Osteoblast (primary cell): ENCODE measurements at regions not wholly inside any gene's neighbourhood (a gene's known extent, or its start where the extent isn't known, plus 50 kb on each side); places are given as distances from the start of the nearest gene placed in this dataset.

ENCODE experiments used
- DNase-seq: peaks from one replicate; pipeline ENCODE4 v3.0.0; 2011; ENCODE audit warnings: low spot score, mixed read lengths; ENCODE audit not compliant: insufficient read length; ENCODE audit errors: missing footprints
- H2AFZ ChIP-seq: 2 replicates; pipeline ENCODE4 v1.6.0; 2011; ENCODE audit warnings: mild to moderate bottlenecking, low read length
- H3K27ac ChIP-seq: 2 replicates; pipeline ENCODE4 v1.5.1; 2011; ENCODE audit warnings: mild to moderate bottlenecking, low read depth, low read length, moderate library complexity
- H3K27me3 ChIP-seq: 2 replicates; pipeline ENCODE4 v1.6.0; 2012; ENCODE audit warnings: mild to moderate bottlenecking, control low read depth, inconsistent platforms, low read length, moderate library complexity; ENCODE audit not compliant: insufficient read depth
- H3K36me3 ChIP-seq: 2 replicates; pipeline ENCODE4 v1.5.1; 2011; ENCODE audit warnings: mild to moderate bottlenecking, low read length, control low read depth, moderate library complexity; ENCODE audit not compliant: insufficient read depth
- H3K4me1 ChIP-seq: 2 replicates; pipeline ENCODE4 v1.5.1; 2011; ENCODE audit warnings: mild to moderate bottlenecking, low read length, control low read depth, moderate library complexity; ENCODE audit not compliant: insufficient read depth
- H3K4me2 ChIP-seq: 2 replicates; pipeline ENCODE4 v1.6.0; 2011; ENCODE audit warnings: mild to moderate bottlenecking, low read length; ENCODE audit not compliant: insufficient read depth
- H3K4me3 ChIP-seq: fragments of 200-600 bp; sonication (generic); 3 replicates; pipeline ENCODE4 v1.5.1; 2012; ENCODE audit warnings: mild to moderate bottlenecking, low read length, inconsistent platforms; ENCODE audit not compliant: insufficient read depth
- H3K79me2 ChIP-seq: 2 replicates; pipeline ENCODE4 v1.6.0; 2012; ENCODE audit warnings: mild to moderate bottlenecking, low read length, control low read depth, inconsistent platforms; ENCODE audit not compliant: insufficient read depth
- H3K9me3 ChIP-seq: 2 replicates; pipeline ENCODE4 v1.5.1; 2011; ENCODE audit warnings: low read depth, low read length, control low read depth
- H4K20me1 ChIP-seq: 2 replicates; pipeline ENCODE4 v1.6.0; 2012; ENCODE audit warnings: mild to moderate bottlenecking, low read length, control low read depth; ENCODE audit not compliant: insufficient read depth
- TF ChIP-seq, protein P1 (sequence below): IDR thresholded peaks from 2 replicates; pipeline ENCODE4 v1.5.1; 2011; ENCODE audit warnings: mild to moderate bottlenecking, low read depth, low read length, moderate library complexity; ENCODE audit errors: extremely low read depth

- Histone ChIP-seq H3K79me2 (no peaks in the 10 kb centered on the region), H3K36me3 (no peaks in the 10 kb centered on the region), H3K4me3 (no peak overlapping the region), H4K20me1 (no peaks in the 10 kb centered on the region), H3K4me1 (peaks cover 22% of the 10 kb centered on the region), H3K4me2 (no peak overlapping the region), H3K27ac (no peak overlapping the region), H2AFZ (no peak overlapping the region), H3K9me3 (no peaks in the 10 kb centered on the region), H3K27me3 (no peaks in the 10 kb centered on the region)
- TF ChIP-seq, protein P1, sequence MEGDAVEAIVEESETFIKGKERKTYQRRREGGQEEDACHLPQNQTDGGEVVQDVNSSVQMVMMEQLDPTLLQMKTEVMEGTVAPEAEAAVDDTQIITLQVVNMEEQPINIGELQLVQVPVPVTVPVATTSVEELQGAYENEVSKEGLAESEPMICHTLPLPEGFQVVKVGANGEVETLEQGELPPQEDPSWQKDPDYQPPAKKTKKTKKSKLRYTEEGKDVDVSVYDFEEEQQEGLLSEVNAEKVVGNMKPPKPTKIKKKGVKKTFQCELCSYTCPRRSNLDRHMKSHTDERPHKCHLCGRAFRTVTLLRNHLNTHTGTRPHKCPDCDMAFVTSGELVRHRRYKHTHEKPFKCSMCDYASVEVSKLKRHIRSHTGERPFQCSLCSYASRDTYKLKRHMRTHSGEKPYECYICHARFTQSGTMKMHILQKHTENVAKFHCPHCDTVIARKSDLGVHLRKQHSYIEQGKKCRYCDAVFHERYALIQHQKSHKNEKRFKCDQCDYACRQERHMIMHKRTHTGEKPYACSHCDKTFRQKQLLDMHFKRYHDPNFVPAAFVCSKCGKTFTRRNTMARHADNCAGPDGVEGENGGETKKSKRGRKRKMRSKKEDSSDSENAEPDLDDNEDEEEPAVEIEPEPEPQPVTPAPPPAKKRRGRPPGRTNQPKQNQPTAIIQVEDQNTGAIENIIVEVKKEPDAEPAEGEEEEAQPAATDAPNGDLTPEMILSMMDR: no peak
- no peak for DNase-seq
Observed at GRCh38 chr17:31691251-31691905, 167.7 kb downstream of the COPRS start.

- no peak for DNase-seq
- Histone ChIP-seq H4K20me1 (no peaks in the 10 kb centered on the region), H3K79me2 (no peaks in the 10 kb centered on the region), H2AFZ (no peak overlapping the region), H3K36me3 (no peaks in the 10 kb centered on the region), H3K4me3 (no peak overlapping the region), H3K27me3 (no peaks in the 10 kb centered on the region), H3K9me3 (no peaks in the 10 kb centered on the region), H3K27ac (no peak overlapping the region), H3K4me1 (peaks cover 10% of the 10 kb centered on the region), H3K4me2 (no peak overlapping the region)
- TF ChIP-seq, protein P1: no peak
Observed at GRCh38 chr17:31690151-31690551, 168.9 kb downstream of the COPRS start.

GRCh38 chr17:31688701-31689100, 170.3 kb downstream of the COPRS start:
- H3K79me2 ChIP-seq: no peaks in the 10 kb centered on the region
- no peak for DNase-seq
- TF ChIP-seq, protein P1: no peak
- H3K36me3 ChIP-seq: no peaks in the 10 kb centered on the region
- no peak overlapping the region for H2AFZ ChIP-seq
- H3K4me2 ChIP-seq: no peak overlapping the region
- no peaks in the 10 kb centered on the region for H4K20me1 ChIP-seq
- H3K4me3 ChIP-seq: no peak overlapping the region
- no peaks in the 10 kb centered on the region for H3K9me3 ChIP-seq
- no peaks in the 10 kb centered on the region for H3K27me3 ChIP-seq
- H3K27ac ChIP-seq: no peak overlapping the region
- H3K4me1 ChIP-seq: peaks cover 6% of the 10 kb centered on the region

DNA sequence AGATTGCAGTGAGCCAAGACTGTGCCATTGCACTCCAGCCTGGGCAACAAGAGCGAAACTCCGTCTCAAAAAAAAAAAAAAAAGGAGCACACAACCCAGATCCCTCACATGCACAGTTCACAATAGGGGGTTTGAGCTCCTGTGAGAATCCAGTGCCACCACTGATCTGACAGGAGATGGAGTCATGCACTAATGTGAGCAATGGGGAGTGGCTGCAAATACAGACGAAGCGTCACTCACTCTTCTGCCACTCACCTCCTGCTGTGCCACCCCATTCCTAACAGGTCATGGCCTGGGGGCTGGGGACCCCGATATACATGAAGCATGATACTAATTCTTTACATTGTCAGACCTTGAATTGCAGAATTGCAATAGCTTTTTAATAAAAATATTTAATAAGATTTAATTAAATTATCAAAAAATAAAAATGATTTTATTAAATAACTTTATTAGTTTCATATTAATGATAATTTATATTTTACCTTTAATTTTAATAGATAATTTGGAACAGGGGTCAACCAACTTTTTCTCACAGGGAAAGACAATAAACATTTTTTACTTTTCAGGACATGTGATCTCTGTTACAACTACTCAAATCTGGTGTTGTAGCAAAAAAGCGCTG, 171.4 kb downstream of the COPRS start:
- Histone ChIP-seq H4K20me1 (no peaks in the 10 kb centered on the region), H3K9me3 (no peaks in the 10 kb centered on the region), H3K79me2 (no peaks in the 10 kb centered on the region), H2AFZ (no peak overlapping the region), H3K27me3 (no peaks in the 10 kb centered on the region), H3K4me2 (no peak overlapping the region), H3K27ac (no peak overlapping the region), H3K4me1 (peaks cover 4% of the 10 kb centered on the region), H3K36me3 (no peaks in the 10 kb centered on the region), H3K4me3 (no peak overlapping the region)
- DNase-seq: no peak
- TF ChIP-seq, protein P1: no peak
